Ovary (tissue), 7 donors: ENCODE measurements at regions not wholly inside any gene's neighbourhood (a gene's known extent, or its start where the extent isn't known, plus 50 kb on each side); places are given as distances from the start of the nearest gene placed in this dataset.

ENCODE experiments used
- DNase-seq, 5 donors: peaks; one replicate each; pipeline ENCODE4 v3.0.0-alpha.2; 2019 to 2020
- H3K27ac ChIP-seq, 2 donors: fragments of 200-600 bp; one replicate each; pipeline versions ENCODE4 v1.5.1 to v1.8.0; 2019 to 2022
- H3K27me3 ChIP-seq: fragments of 200-600 bp; one replicate; pipeline ENCODE4 v1.8.0; 2022
- H3K36me3 ChIP-seq: fragments of 200-600 bp; sonication (generic); one replicate; pipeline ENCODE4 v1.5.1; 2019
- H3K4me1 ChIP-seq: one replicate; pipeline ENCODE4 v1.8.1; 2013; ENCODE audit warnings: mild to moderate bottlenecking, moderate library complexity; ENCODE audit not compliant: insufficient read depth
- H3K4me3 ChIP-seq: fragments of 200-600 bp; sonication (generic); one replicate; pipeline ENCODE4 v1.5.1; 2017
- H3K9me3 ChIP-seq, 2 donors: fragments of 200-600 bp in 1 of 2; sonication (generic) in 1 of 2; one replicate each; pipeline versions ENCODE4 v1.5.1 to v1.8.1; 2013 to 2019; ENCODE audit warnings: mild to moderate bottlenecking in 1 of 2, moderate library complexity in 1 of 2
- CTCF ChIP-seq, 3 donors: fragments of 450-650 bp in 2 of 3; fragments of 200-600 bp in 1 of 3; IDR thresholded peaks; one replicate each; pipeline versions ENCODE4 v1.5.1 to v1.8.0; 2016 to 2022; ENCODE audit warnings: antibody characterized with exemption in 3 of 3, mild to moderate bottlenecking in 1 of 3
- EP300 ChIP-seq: sonication (generic); formaldehyde crosslinking; IDR thresholded peaks from one replicate; pipeline ENCODE4 v1.6.1; 2017; ENCODE audit warnings: antibody characterized with exemption
- POLR2A ChIP-seq: fragments of 450-650 bp; IDR thresholded peaks from one replicate; pipeline ENCODE4 v1.6.1; 2017; ENCODE audit warnings: antibody characterized with exemption, mild to moderate bottlenecking, moderate library complexity
- WGBS, 3 donors: extraction: QIAGEN DNeasy Blood & Tissue Kit in 1 of 3; methylation state at CpG; one replicate each; pipeline versions ENCODE4 v1.1.5 to v1.1.7; 2013 to 2017; 5-methylcytosine and 5-hydroxymethylcytosine counted together
- intact Hi-C, 4 donors: fragments of 100-400 bp; cut with DNase I; formaldehyde crosslinking; loops; one replicate each; pipeline versions ENCODE4 v1.11.0 to v1.15.1; 2022 to 2023
- donor health status: DM: no; HTN: no; CAD: no; lungs with moderate emphysema.
- donor health status: DM: no; HTN: no; CAD: no.
- donor health status: Bipolar disorder and iron deficiency.
- donor health status: DM: no; HTN: no; CAD: no.
- donor health status: DM: yes; HTN: yes; CAD: no.

GRCh38 chr5:145129797-145130196 lies 705.3 kb downstream of the PRELID2 start:
- Histone ChIP-seq H3K4me3 (no peak overlapping the region), H3K27me3 (no peaks in the 10 kb centered on the region), H3K27ac (no peak overlapping the region), H3K9me3 (no peaks in the 10 kb centered on the region), H3K4me1 (no peaks in the 10 kb centered on the region), H3K36me3 (no peaks in the 10 kb centered on the region)
- TF ChIP-seq POLR2A (no peak), EP300 (no peak), CTCF (IDR thresholded peaks at IDR 0.05) (no peak)
- intact Hi-C loops, result no loop called here
- WGBS, 3 donors, result 91 to 92% (median 91%) methylated on average over 5 of the region's 5 CpGs
- no peak for DNase-seq

- TF ChIP-seq CTCF (IDR thresholded peaks at IDR 0.05) (no peak), EP300 (no peak), POLR2A (no peak)
- no peaks in the 10 kb centered on the region for H3K36me3 ChIP-seq
- no peaks in the 10 kb centered on the region for H3K4me1 ChIP-seq
- WGBS, 3 donors, result 54 to 66% (median 65%) methylated on average over 3 of the region's 3 CpGs
- intact Hi-C loops, result no loop called here
- H3K27me3 ChIP-seq, result no peaks in the 10 kb centered on the region
- no peak for DNase-seq
- no peaks in the 10 kb centered on the region for H3K9me3 ChIP-seq
- H3K4me3 ChIP-seq, result no peak overlapping the region
- H3K27ac ChIP-seq, result no peak overlapping the region
These were observed 710.3 kb downstream of the PRELID2 start for GRCh38 chr5:145124806-145125205.

GRCh38 chr5:145118611-145119010 lies 716.5 kb downstream of the PRELID2 start:
- Histone ChIP-seq H3K9me3 (no peaks in the 10 kb centered on the region), H3K4me1 (no peaks in the 10 kb centered on the region), H3K4me3 (no peak overlapping the region), H3K36me3 (no peaks in the 10 kb centered on the region), H3K27ac (no peak overlapping the region), H3K27me3 (no peaks in the 10 kb centered on the region)
- no peak for TF ChIP-seq CTCF (IDR thresholded peaks at IDR 0.05)
- TF ChIP-seq POLR2A, result no peak
- TF ChIP-seq EP300, result no peak
- 89 to 94% (median 89%) methylated on average over 2 of the region's 2 CpGs for WGBS, 3 donors
- intact Hi-C loops, result no loop called here
- DNase-seq, result no peak

- no peaks in the 10 kb centered on the region for H3K36me3 ChIP-seq
- intact Hi-C loops, result no loop called here
- DNase-seq, result no peak
- no peak overlapping the region for H3K27ac ChIP-seq
- no peaks in the 10 kb centered on the region for H3K9me3 ChIP-seq
- no peak overlapping the region for H3K4me3 ChIP-seq
- no peak for TF ChIP-seq POLR2A
- 74 to 81% (median 80%) methylated on average over 1 of the region's 1 CpG for WGBS, 3 donors
- no peaks in the 10 kb centered on the region for H3K4me1 ChIP-seq
- H3K27me3 ChIP-seq, result no peaks in the 10 kb centered on the region
These were observed 717.0 kb downstream of the PRELID2 start for GRCh38 chr5:145118127-145118526.

GRCh38 chr5:145117285-145117684 lies 717.9 kb downstream of the PRELID2 start:
- intact Hi-C loops, result no loop called here
- no peak for DNase-seq
- Histone ChIP-seq H3K27me3 (no peaks in the 10 kb centered on the region), H3K27ac (no peak overlapping the region), H3K9me3 (no peaks in the 10 kb centered on the region), H3K4me3 (no peak overlapping the region), H3K36me3 (no peaks in the 10 kb centered on the region), H3K4me1 (no peaks in the 10 kb centered on the region)
- 74 to 82% (median 80%) methylated on average over 4 of the region's 4 CpGs for WGBS, 3 donors
- no peak for TF ChIP-seq POLR2A
- no peak for TF ChIP-seq EP300
- no peak for TF ChIP-seq CTCF (IDR thresholded peaks at IDR 0.05)
